ENCODE measurements at regions not wholly inside any gene's neighbourhood (a gene's known extent, or its start where the extent isn't known, plus 50 kb on each side); places are given as distances from the start of the nearest gene placed in this dataset.

DNA sequence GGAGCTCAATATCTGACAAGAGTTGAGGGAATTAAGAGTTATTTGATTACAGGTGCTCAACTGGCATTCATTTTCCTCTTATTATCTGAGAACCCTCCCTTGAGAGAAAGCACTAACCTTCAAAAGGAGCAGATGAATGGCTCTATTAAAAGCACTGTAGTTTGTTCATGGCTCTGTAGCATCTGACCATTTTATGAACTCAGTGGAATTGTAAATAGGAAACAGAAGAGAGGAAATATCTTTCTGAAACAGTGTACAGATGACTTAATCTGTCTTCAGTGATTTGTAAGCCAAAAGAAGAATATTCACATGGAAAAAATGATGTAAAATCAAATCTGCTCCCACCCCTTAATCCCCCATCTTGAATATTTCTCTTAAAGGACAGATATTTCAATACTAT, 810.4 kb upstream of the GRAMD2B start:
- TF ChIP-seq CTCF (IDR thresholded peaks at IDR 0.05; ENCODE audit: low read depth, low read length, missing input control) (no peak), RAD21 (IDR thresholded peaks at IDR 0.05) (no peak)

All from liver (tissue), 3 donors.